ENCODE measurements at regions not wholly inside any gene's neighbourhood (a gene's known extent, or its start where the extent isn't known, plus 50 kb on each side); places are given as distances from the start of the nearest gene placed in this dataset.

DNA sequence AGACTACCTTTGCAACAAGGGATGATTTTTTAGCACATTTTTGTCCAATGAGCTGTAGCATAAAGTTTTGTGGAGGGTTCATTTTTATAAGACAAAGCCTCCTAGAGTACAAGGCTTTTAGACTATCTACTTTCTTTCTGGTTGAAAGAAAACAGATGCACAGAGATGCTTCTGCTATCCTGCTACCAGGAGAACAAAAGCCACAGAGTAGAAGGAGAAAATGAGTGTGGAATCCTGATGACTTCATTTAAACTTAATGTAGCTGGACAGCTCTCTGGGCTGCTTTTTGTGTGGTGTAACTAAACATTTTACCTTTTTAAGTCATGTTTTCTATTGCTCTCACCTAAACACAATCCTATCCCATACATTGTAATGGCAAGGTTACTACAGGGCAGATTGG lies 1009.4 kb downstream of the TLE1 start:
- Histone ChIP-seq H2AFZ (ENCODE audit: low read depth, low read length) (no peak overlapping the region), H2BK5ac (ENCODE audit: low read depth, low read length, poor library complexity, severe bottlenecking) (no peak overlapping the region), H2BK15ac (ENCODE audit: low read depth, poor library complexity, severe bottlenecking) (no peak overlapping the region), H4K91ac (ENCODE audit: low read length) (no peak overlapping the region), H3K23ac (ENCODE audit: low read length in 2 of 2) (no peak overlapping the region), H3K79me1 (replicated peaks; ENCODE audit: low read length, poor library complexity, severe bottlenecking) (no peaks in the 10 kb centered on the region), H2AK5ac (ENCODE audit: low read length, severe bottlenecking) (no peak overlapping the region), H2BK120ac (ENCODE audit: low read depth, low read length) (no peak overlapping the region), H3K27ac (ENCODE audit: low read length, poor library complexity, severe bottlenecking) (no peak overlapping the region), H3K4ac (ENCODE audit: low read depth in 1 of 2, low read length in 2 of 2) (no peak overlapping the region), H3K14ac (ENCODE audit: low read length in 2 of 2) (no peak overlapping the region), H3K9me3 (ENCODE audit: control insufficient read depth, low read length) (peaks cover 5% of the 10 kb centered on the region), H4K8ac (ENCODE audit: low read length) (no peak overlapping the region), H3K9ac (ENCODE audit: low read length) (no peak overlapping the region), H3K4me2 (ENCODE audit: low read length, poor library complexity, severe bottlenecking) (no peak overlapping the region), H2BK12ac (ENCODE audit: low read length in 2 of 2) (no peak overlapping the region), H3K18ac (ENCODE audit: low read depth in 1 of 2, low read length in 2 of 2) (no peak overlapping the region), H3K4me1 (ENCODE audit: control insufficient read depth, insufficient read depth, low read depth, low read length) (no peaks in the 10 kb centered on the region), H3K36me3 (ENCODE audit: control insufficient read depth in 1 of 2, insufficient read depth in 2 of 2, low read depth in 1 of 2, low read length in 2 of 2) (no peaks in the 10 kb centered on the region), H3K4me3 (ENCODE audit: insufficient read depth in 1 of 2, low read depth in 1 of 2, low read length in 2 of 2) (no peak overlapping the region), H3K27me3 (ENCODE audit: control insufficient read depth in 1 of 2, insufficient read depth in 1 of 2, low read length in 2 of 2) (no peaks in the 10 kb centered on the region)
- DNase-seq, result no peak

DNA sequence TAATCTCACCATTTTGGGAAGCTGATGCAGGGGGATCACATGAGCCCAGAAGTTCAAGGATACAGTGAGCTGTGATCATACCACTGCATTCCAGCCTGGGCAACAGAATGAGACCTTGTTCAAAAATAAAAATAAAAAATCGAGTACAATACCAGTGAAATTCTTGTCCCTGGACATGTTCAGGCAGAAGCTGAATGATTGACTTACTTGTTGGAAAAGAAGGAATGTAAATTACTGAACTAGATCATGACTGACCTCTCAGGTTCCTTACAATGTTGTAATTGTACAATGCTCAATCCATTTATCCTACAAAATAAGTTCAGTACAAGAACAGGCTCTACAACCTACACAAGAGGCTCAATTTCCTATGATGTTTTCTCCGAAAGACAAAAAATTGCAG lies 1010.4 kb downstream of the TLE1 start:
- H3K9me3 ChIP-seq (ENCODE audit: control insufficient read depth, low read length), result peaks cover 5% of the 10 kb centered on the region
- no peak overlapping the region for H3K4ac ChIP-seq (ENCODE audit: low read depth in 1 of 2, low read length in 2 of 2)
- no peak overlapping the region for H2BK120ac ChIP-seq (ENCODE audit: low read depth, low read length)
- WGBS, result 100% methylated on average over 2 of the region's 2 CpGs
- H3K23ac ChIP-seq (ENCODE audit: low read length in 2 of 2), result no peak overlapping the region
- no peak overlapping the region for H3K4me2 ChIP-seq (ENCODE audit: low read length, poor library complexity, severe bottlenecking)
- no peaks in the 10 kb centered on the region for H3K36me3 ChIP-seq (ENCODE audit: control insufficient read depth in 1 of 2, insufficient read depth in 2 of 2, low read depth in 1 of 2, low read length in 2 of 2)
- no peaks in the 10 kb centered on the region for H3K4me1 ChIP-seq (ENCODE audit: control insufficient read depth, insufficient read depth, low read depth, low read length)
- H3K27ac ChIP-seq (ENCODE audit: low read length, poor library complexity, severe bottlenecking), result no peak overlapping the region
- no peaks in the 10 kb centered on the region for H3K79me1 ChIP-seq (replicated peaks; ENCODE audit: low read length, poor library complexity, severe bottlenecking)
- H3K27me3 ChIP-seq (ENCODE audit: control insufficient read depth in 1 of 2, insufficient read depth in 1 of 2, low read length in 2 of 2), result no peaks in the 10 kb centered on the region
- H4K8ac ChIP-seq (ENCODE audit: low read length), result no peak overlapping the region
- H4K91ac ChIP-seq (ENCODE audit: low read length), result no peak overlapping the region
- H3K18ac ChIP-seq (ENCODE audit: low read depth in 1 of 2, low read length in 2 of 2), result no peak overlapping the region
- H3K9ac ChIP-seq (ENCODE audit: low read length), result no peak overlapping the region
- no peak overlapping the region for H2BK5ac ChIP-seq (ENCODE audit: low read depth, low read length, poor library complexity, severe bottlenecking)
- no peak overlapping the region for H2AK5ac ChIP-seq (ENCODE audit: low read length, severe bottlenecking)
- no peak overlapping the region for H3K4me3 ChIP-seq (ENCODE audit: insufficient read depth in 1 of 2, low read depth in 1 of 2, low read length in 2 of 2)
- DNase-seq, result no peak
- H3K14ac ChIP-seq (ENCODE audit: low read length in 2 of 2), result no peak overlapping the region
- no peak overlapping the region for H2AFZ ChIP-seq (ENCODE audit: low read depth, low read length)
- H2BK15ac ChIP-seq (ENCODE audit: low read depth, poor library complexity, severe bottlenecking), result no peak overlapping the region
- no peak overlapping the region for H2BK12ac ChIP-seq (ENCODE audit: low read length in 2 of 2)

DNA sequence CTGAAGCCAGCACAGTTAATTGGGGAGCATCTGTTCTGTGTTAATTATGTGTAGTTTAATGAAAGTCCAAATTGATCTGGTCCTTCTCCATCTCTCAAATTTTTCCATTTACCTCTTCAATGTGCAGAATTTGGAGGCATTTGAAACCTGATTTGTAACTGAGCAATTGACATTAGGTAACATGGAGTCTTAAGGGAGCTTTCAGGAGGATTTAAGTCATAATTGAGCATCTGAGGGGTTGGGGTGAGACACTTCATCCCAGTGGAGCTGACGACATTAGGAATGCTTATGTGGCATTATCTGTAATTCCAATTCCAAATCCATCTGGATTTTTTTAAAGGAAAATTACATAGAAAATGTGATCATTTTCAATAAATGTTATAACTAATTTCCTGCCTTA lies 1015.9 kb downstream of the TLE1 start:
- H3K9ac ChIP-seq (ENCODE audit: low read length), result no peak overlapping the region
- no peak overlapping the region for H2AK5ac ChIP-seq (ENCODE audit: low read length, severe bottlenecking)
- no peaks in the 10 kb centered on the region for H3K27me3 ChIP-seq (ENCODE audit: control insufficient read depth in 1 of 2, insufficient read depth in 1 of 2, low read length in 2 of 2)
- no peak overlapping the region for H2BK12ac ChIP-seq (ENCODE audit: low read length in 2 of 2)
- H3K4me2 ChIP-seq (ENCODE audit: low read length, poor library complexity, severe bottlenecking), result no peak overlapping the region
- no peak overlapping the region for H4K91ac ChIP-seq (ENCODE audit: low read length)
- no peak overlapping the region for H2AFZ ChIP-seq (ENCODE audit: low read depth, low read length)
- H3K36me3 ChIP-seq (ENCODE audit: control insufficient read depth in 1 of 2, insufficient read depth in 2 of 2, low read depth in 1 of 2, low read length in 2 of 2), result no peaks in the 10 kb centered on the region
- DNase-seq, result no peak
- H3K9me3 ChIP-seq (ENCODE audit: control insufficient read depth, low read length), result peaks cover 14% of the 10 kb centered on the region
- H2BK15ac ChIP-seq (ENCODE audit: low read depth, poor library complexity, severe bottlenecking), result no peak overlapping the region
- H3K79me1 ChIP-seq (replicated peaks; ENCODE audit: low read length, poor library complexity, severe bottlenecking), result no peaks in the 10 kb centered on the region
- H3K4me3 ChIP-seq (ENCODE audit: insufficient read depth in 1 of 2, low read depth in 1 of 2, low read length in 2 of 2), result no peak overlapping the region
- WGBS, result no CpG with 5 or more reads among the region's 1 CpG
- H3K14ac ChIP-seq (ENCODE audit: low read length in 2 of 2), result no peak overlapping the region
- H3K18ac ChIP-seq (ENCODE audit: low read depth in 1 of 2, low read length in 2 of 2), result no peak overlapping the region
- no peak overlapping the region for H4K8ac ChIP-seq (ENCODE audit: low read length)
- H2BK5ac ChIP-seq (ENCODE audit: low read depth, low read length, poor library complexity, severe bottlenecking), result no peak overlapping the region
- no peaks in the 10 kb centered on the region for H3K4me1 ChIP-seq (ENCODE audit: control insufficient read depth, insufficient read depth, low read depth, low read length)
- no peak overlapping the region for H3K4ac ChIP-seq (ENCODE audit: low read depth in 1 of 2, low read length in 2 of 2)
- no peak overlapping the region for H2BK120ac ChIP-seq (ENCODE audit: low read depth, low read length)
- no peak overlapping the region for H3K27ac ChIP-seq (ENCODE audit: low read length, poor library complexity, severe bottlenecking)
- no peak overlapping the region for H3K23ac ChIP-seq (ENCODE audit: low read length in 2 of 2)

DNA sequence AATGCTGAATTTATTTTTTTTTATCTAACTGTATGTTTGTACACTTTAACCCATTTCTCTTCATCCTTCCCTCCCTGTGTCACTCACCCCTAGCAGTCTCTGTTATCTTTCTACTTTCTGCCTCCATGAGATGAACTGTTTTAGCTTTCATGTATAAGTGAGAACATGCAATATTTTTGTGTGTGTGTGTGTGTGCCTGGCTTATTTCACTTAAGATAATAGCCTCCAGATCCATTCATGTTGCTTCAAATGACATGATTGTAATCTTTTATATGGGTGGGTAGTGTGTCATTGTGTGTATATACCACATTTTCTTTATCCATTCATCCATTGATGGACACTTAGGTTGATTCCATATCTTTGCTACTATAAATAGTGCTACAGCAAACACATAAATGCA lies 1023.9 kb downstream of the TLE1 start:
- Histone ChIP-seq H2BK12ac (ENCODE audit: low read length in 2 of 2) (no peak overlapping the region), H2BK5ac (ENCODE audit: low read depth, low read length, poor library complexity, severe bottlenecking) (no peak overlapping the region), H3K27me3 (ENCODE audit: control insufficient read depth in 1 of 2, insufficient read depth in 1 of 2, low read length in 2 of 2) (no peaks in the 10 kb centered on the region), H3K9ac (ENCODE audit: low read length) (no peak overlapping the region), H4K8ac (ENCODE audit: low read length) (no peak overlapping the region), H3K36me3 (ENCODE audit: control insufficient read depth in 1 of 2, insufficient read depth in 2 of 2, low read depth in 1 of 2, low read length in 2 of 2) (no peaks in the 10 kb centered on the region), H3K14ac (ENCODE audit: low read length in 2 of 2) (no peak overlapping the region), H2AFZ (ENCODE audit: low read depth, low read length) (no peak overlapping the region), H4K91ac (ENCODE audit: low read length) (no peak overlapping the region), H3K4me2 (ENCODE audit: low read length, poor library complexity, severe bottlenecking) (no peak overlapping the region), H3K4ac (ENCODE audit: low read depth in 1 of 2, low read length in 2 of 2) (no peak overlapping the region), H3K27ac (ENCODE audit: low read length, poor library complexity, severe bottlenecking) (no peak overlapping the region), H2BK120ac (ENCODE audit: low read depth, low read length) (no peak overlapping the region), H3K4me3 (ENCODE audit: insufficient read depth in 1 of 2, low read depth in 1 of 2, low read length in 2 of 2) (no peak overlapping the region), H2BK15ac (ENCODE audit: low read depth, poor library complexity, severe bottlenecking) (no peak overlapping the region), H3K18ac (ENCODE audit: low read depth in 1 of 2, low read length in 2 of 2) (no peak overlapping the region), H3K23ac (ENCODE audit: low read length in 2 of 2) (no peak overlapping the region), H3K9me3 (ENCODE audit: control insufficient read depth, low read length) (peaks cover 13% of the 10 kb centered on the region), H3K79me1 (replicated peaks; ENCODE audit: low read length, poor library complexity, severe bottlenecking) (no peaks in the 10 kb centered on the region), H3K4me1 (ENCODE audit: control insufficient read depth, insufficient read depth, low read depth, low read length) (no peaks in the 10 kb centered on the region), H2AK5ac (ENCODE audit: low read length, severe bottlenecking) (no peak overlapping the region)
- DNase-seq, result no peak

All from mesenchymal stem cell (in vitro differentiated cells and primary cell).